Heart left ventricle (tissue), 13 donors: ENCODE measurements at regions not wholly inside any gene's neighbourhood (a gene's known extent, or its start where the extent isn't known, plus 50 kb on each side); places are given as distances from the start of the nearest gene placed in this dataset.

ENCODE experiments used
- POLR2A ChIP-seq, 2 donors: fragments of 450-650 bp; IDR thresholded peaks; one replicate each; pipeline ENCODE4 v1.6.1; 2017; ENCODE audit warnings: antibody characterized with exemption in 2 of 2, mild to moderate bottlenecking in 2 of 2, moderate library complexity in 2 of 2
- TF ChIP-seq, protein P1 (sequence below), 12 donors: fragments of 200-600 bp; sonication (generic) in 4 of 12; IDR thresholded peaks; one replicate each; pipeline versions ENCODE4 v1.5.0 to v1.8.0; 2018 to 2022; ENCODE audit warnings: antibody characterized with exemption in 12 of 12, mild to moderate bottlenecking in 5 of 12
- donor health status: ischemic (EF 13 %, LVEDD 7.1; RV severe dilation, severe dysfunction).
- donor health status: DM: no; HTN: yes; CAD: no.
- donor health status: DM: no; HTN: no; CAD: no.
- donor health status: ischemic (EF 25% LVEDD 6.9; RV normal size, moderate dysfunction).
- donor health status: ischemic (EF 25% LVEDD 5.7; RV mildly dilated, moderate dysfunction).
- donor health status: ischemic (EF 35%, LVEDD 5.7; RV mildly dilated, moderate dysfunction).
- donor health status: nonischemic (EF 11% LVEDD 7.7; RV severe dilation, severe dysfunction).
- donor health status: DM: yes; HTN: yes; CAD: no.
- donor health status: PGD.
- donor health status: ischemic (EF 29% LVEDD 5.4; RV normal size, mild dysfunction).
- donor health status: nonischemic (EF 23%, LVEDD 6.1; RV moderate dilation, normal function).

DNA sequence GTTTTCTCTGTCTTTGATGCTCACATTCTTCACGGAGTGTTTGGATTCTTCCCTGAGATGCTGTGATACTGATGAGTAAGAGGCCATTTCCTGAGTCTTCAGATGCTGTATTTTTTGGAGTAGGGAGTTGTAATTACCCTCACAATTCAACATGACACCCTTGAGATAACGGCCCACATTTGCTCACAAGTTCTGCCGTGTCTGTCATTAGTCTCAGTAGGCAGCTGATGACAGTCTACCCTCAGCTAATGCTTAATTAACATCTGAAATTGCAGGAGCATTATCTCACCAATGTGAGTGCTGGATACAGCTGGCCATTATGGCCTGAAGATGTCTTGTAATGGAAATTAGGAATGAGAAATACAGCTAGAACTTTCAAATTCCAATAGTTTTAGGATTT, 307.1 kb upstream of the ADCY2 start:
- TF ChIP-seq, protein P1, sequence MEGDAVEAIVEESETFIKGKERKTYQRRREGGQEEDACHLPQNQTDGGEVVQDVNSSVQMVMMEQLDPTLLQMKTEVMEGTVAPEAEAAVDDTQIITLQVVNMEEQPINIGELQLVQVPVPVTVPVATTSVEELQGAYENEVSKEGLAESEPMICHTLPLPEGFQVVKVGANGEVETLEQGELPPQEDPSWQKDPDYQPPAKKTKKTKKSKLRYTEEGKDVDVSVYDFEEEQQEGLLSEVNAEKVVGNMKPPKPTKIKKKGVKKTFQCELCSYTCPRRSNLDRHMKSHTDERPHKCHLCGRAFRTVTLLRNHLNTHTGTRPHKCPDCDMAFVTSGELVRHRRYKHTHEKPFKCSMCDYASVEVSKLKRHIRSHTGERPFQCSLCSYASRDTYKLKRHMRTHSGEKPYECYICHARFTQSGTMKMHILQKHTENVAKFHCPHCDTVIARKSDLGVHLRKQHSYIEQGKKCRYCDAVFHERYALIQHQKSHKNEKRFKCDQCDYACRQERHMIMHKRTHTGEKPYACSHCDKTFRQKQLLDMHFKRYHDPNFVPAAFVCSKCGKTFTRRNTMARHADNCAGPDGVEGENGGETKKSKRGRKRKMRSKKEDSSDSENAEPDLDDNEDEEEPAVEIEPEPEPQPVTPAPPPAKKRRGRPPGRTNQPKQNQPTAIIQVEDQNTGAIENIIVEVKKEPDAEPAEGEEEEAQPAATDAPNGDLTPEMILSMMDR (IDR thresholded peaks at IDR 0.05), result no peak
- TF ChIP-seq POLR2A (IDR thresholded peaks at IDR 0.05), result no peak
